ENCODE measurements at regions not wholly inside any gene's neighbourhood (a gene's known extent, or its start where the extent isn't known, plus 50 kb on each side); places are given as distances from the start of the nearest gene placed in this dataset.
"Not testable (repeated sequence)": the region's sequence is repeated elsewhere in the genome, so short reads cannot be mapped to it uniquely, and the experiment has no call there.

- Histone ChIP-seq H3K36me3 (ENCODE audit: insufficient read depth, insufficient read length, low read length) (peaks cover 29% of the 10 kb centered on the region), H3K9me3 (ENCODE audit: insufficient read depth, low read length) (peaks cover 16% of the 10 kb centered on the region), H3K27me3 (ENCODE audit: insufficient read depth, insufficient read length) (no peaks in the 10 kb centered on the region), H3K4me3 (ENCODE audit: insufficient read length, low read depth) (no peak overlapping the region), H3K9ac (ENCODE audit: insufficient read length, low read depth) (no peak overlapping the region), H3K4me1 (ENCODE audit: insufficient read depth, insufficient read length) (no peaks in the 10 kb centered on the region)
- DNase-seq (ENCODE audit: low read depth, low spot score), result peak; percentile 27
- TF ChIP-seq YY1 (IDR thresholded peaks at IDR 0.05; ENCODE audit: insufficient read depth, insufficient read length) (no peak), ZNF274 (IDR thresholded peaks at IDR 0.05; ENCODE audit: low read depth, low read length) (no peak), SUZ12 (IDR thresholded peaks at IDR 0.05; ENCODE audit: extremely low read depth, insufficient read depth, insufficient read length) (no peak)
Observed at GRCh38 chr11:50333861-50334260, 301.2 kb downstream of the OR4C45 start.

GRCh38 chr11:50337432-50337831 lies 304.8 kb downstream of the OR4C45 start:
- H3K4me3 ChIP-seq (ENCODE audit: insufficient read length, low read depth); H3K27me3 ChIP-seq (ENCODE audit: insufficient read depth, insufficient read length); H3K4me1 ChIP-seq (ENCODE audit: insufficient read depth, insufficient read length); H3K9me3 ChIP-seq (ENCODE audit: insufficient read depth, low read length); DNase-seq (ENCODE audit: low read depth, low spot score); H3K36me3 ChIP-seq (ENCODE audit: insufficient read depth, insufficient read length, low read length); H3K9ac ChIP-seq (ENCODE audit: insufficient read length, low read depth): not testable (repeated sequence)

- H3K4me1 ChIP-seq (ENCODE audit: insufficient read depth, insufficient read length); H3K4me3 ChIP-seq (ENCODE audit: insufficient read length, low read depth); H3K9ac ChIP-seq (ENCODE audit: insufficient read length, low read depth); DNase-seq (ENCODE audit: low read depth, low spot score); H3K9me3 ChIP-seq (ENCODE audit: insufficient read depth, low read length); H3K36me3 ChIP-seq (ENCODE audit: insufficient read depth, insufficient read length, low read length); H3K27me3 ChIP-seq (ENCODE audit: insufficient read depth, insufficient read length): not testable (repeated sequence)
Observed at GRCh38 chr11:50348018-50348417, 315.3 kb downstream of the OR4C45 start.

- peaks cover 83% of the 10 kb centered on the region for H3K9me3 ChIP-seq (ENCODE audit: insufficient read depth, low read length)
- DNase-seq (ENCODE audit: low read depth, low spot score), result no peak
- H3K4me1 ChIP-seq (ENCODE audit: insufficient read depth, insufficient read length), result no peaks in the 10 kb centered on the region
- H3K4me3 ChIP-seq (ENCODE audit: insufficient read length, low read depth), result no peak overlapping the region
- no peaks in the 10 kb centered on the region for H3K27me3 ChIP-seq (ENCODE audit: insufficient read depth, insufficient read length)
- TF ChIP-seq YY1 (IDR thresholded peaks at IDR 0.05; ENCODE audit: insufficient read depth, insufficient read length) (no peak), ZNF274 (IDR thresholded peaks at IDR 0.05; ENCODE audit: low read depth, low read length) (no peak), SUZ12 (IDR thresholded peaks at IDR 0.05; ENCODE audit: extremely low read depth, insufficient read depth, insufficient read length) (no peak)
- no peaks in the 10 kb centered on the region for H3K36me3 ChIP-seq (ENCODE audit: insufficient read depth, insufficient read length, low read length)
- H3K9ac ChIP-seq (ENCODE audit: insufficient read length, low read depth), result no peak overlapping the region
Observed at GRCh38 chr11:50379484-50379883, 346.8 kb downstream of the OR4C45 start.

GRCh38 chr11:50394017-50394416 lies 361.3 kb downstream of the OR4C45 start:
- Histone ChIP-seq H3K9ac (ENCODE audit: insufficient read length, low read depth) (no peak overlapping the region), H3K27me3 (ENCODE audit: insufficient read depth, insufficient read length) (no peaks in the 10 kb centered on the region), H3K4me3 (ENCODE audit: insufficient read length, low read depth) (no peak overlapping the region), H3K4me1 (ENCODE audit: insufficient read depth, insufficient read length) (no peaks in the 10 kb centered on the region), H3K9me3 (ENCODE audit: insufficient read depth, low read length) (peaks cover 88% of the 10 kb centered on the region), H3K36me3 (ENCODE audit: insufficient read depth, insufficient read length, low read length) (no peaks in the 10 kb centered on the region)
- DNase-seq (ENCODE audit: low read depth, low spot score), result no peak
- TF ChIP-seq YY1 (IDR thresholded peaks at IDR 0.05; ENCODE audit: insufficient read depth, insufficient read length) (no peak), SUZ12 (IDR thresholded peaks at IDR 0.05; ENCODE audit: extremely low read depth, insufficient read depth, insufficient read length) (no peak), ZNF274 (IDR thresholded peaks at IDR 0.05; ENCODE audit: low read depth, low read length) (no peak)

- Histone ChIP-seq H3K9ac (ENCODE audit: insufficient read length, low read depth) (no peak overlapping the region), H3K9me3 (ENCODE audit: insufficient read depth, low read length) (peaks cover 6% of the 10 kb centered on the region; the same call in 1 of the 2 replicates), H3K4me3 (ENCODE audit: insufficient read length, low read depth) (no peak overlapping the region), H3K36me3 (ENCODE audit: insufficient read depth, insufficient read length, low read length) (no peaks in the 10 kb centered on the region), H3K27me3 (ENCODE audit: insufficient read depth, insufficient read length) (no peaks in the 10 kb centered on the region), H3K4me1 (ENCODE audit: insufficient read depth, insufficient read length) (no peaks in the 10 kb centered on the region)
- no peak for TF ChIP-seq SUZ12 (IDR thresholded peaks at IDR 0.05; ENCODE audit: extremely low read depth, insufficient read depth, insufficient read length)
- no peak for TF ChIP-seq ZNF274 (IDR thresholded peaks at IDR 0.05; ENCODE audit: low read depth, low read length)
- TF ChIP-seq YY1 (IDR thresholded peaks at IDR 0.05; ENCODE audit: insufficient read depth, insufficient read length), result no peak
- DNase-seq (ENCODE audit: low read depth, low spot score), result no peak
Observed at GRCh38 chr11:50412832-50413231, 380.2 kb downstream of the OR4C45 start.

- Histone ChIP-seq H3K27me3 (ENCODE audit: insufficient read depth, insufficient read length) (no peaks in the 10 kb centered on the region), H3K4me3 (ENCODE audit: insufficient read length, low read depth) (no peak overlapping the region), H3K36me3 (ENCODE audit: insufficient read depth, insufficient read length, low read length) (no peaks in the 10 kb centered on the region), H3K9ac (ENCODE audit: insufficient read length, low read depth) (no peak overlapping the region), H3K9me3 (ENCODE audit: insufficient read depth, low read length) (no peaks in the 10 kb centered on the region), H3K4me1 (ENCODE audit: insufficient read depth, insufficient read length) (no peaks in the 10 kb centered on the region)
- DNase-seq (ENCODE audit: low read depth, low spot score), result no peak
- TF ChIP-seq YY1 (IDR thresholded peaks at IDR 0.05; ENCODE audit: insufficient read depth, insufficient read length), result no peak
Observed at GRCh38 chr11:50423208-50423607, 390.5 kb downstream of the OR4C45 start.

Measured in NT2/D1 (cell line).